Endothelial cell of umbilical vein (primary cell): ENCODE measurements at regions not wholly inside any gene's neighbourhood (a gene's known extent, or its start where the extent isn't known, plus 50 kb on each side); places are given as distances from the start of the nearest gene placed in this dataset.

Source experiments
- CTCF ChIP-seq, 2 donors: IDR thresholded peaks; 1 replicate in 1 of 2; 2 replicates in 1 of 2; pipeline ENCODE4 v1.5.1; 2011; ENCODE audit warnings: low read length in 2 of 2, mild to moderate bottlenecking in 2 of 2, moderate library complexity in 2 of 2, control low read depth in 1 of 2, inconsistent platforms in 1 of 2, low read depth in 1 of 2; ENCODE audit not compliant: insufficient read depth in 1 of 2; ENCODE audit errors: extremely low read depth in 1 of 2
- JUN ChIP-seq: IDR thresholded peaks from 2 replicates; pipeline ENCODE4 v1.6.1; 2011; ENCODE audit warnings: borderline replicate concordance, low read depth; ENCODE audit not compliant: insufficient read length, insufficient read depth
- MYC ChIP-seq: IDR thresholded peaks from one replicate; pipeline ENCODE4 v1.6.1; 2011; ENCODE audit warnings: mild to moderate bottlenecking, low read depth, low read length
- POLR2A ChIP-seq: IDR thresholded peaks from 2 replicates; pipeline ENCODE4 v1.6.1; 2012; ENCODE audit warnings: low read depth, mild to moderate bottlenecking, control low read depth, low read length
- POLR2AphosphoS5 ChIP-seq: IDR thresholded peaks from 2 replicates; pipeline ENCODE4 v1.6.1; 2012; ENCODE audit warnings: low read depth, mild to moderate bottlenecking, control low read depth, low read length, moderate library complexity; ENCODE audit not compliant: insufficient read depth

GRCh38 chr7:109387530-109387929 is 817.9 kb downstream of the DNAJB9 start:
- TF ChIP-seq CTCF (IDR thresholded peaks at IDR 0.05; ENCODE audit: extremely low read depth in 1 of 2, insufficient read depth in 1 of 2, low read depth in 1 of 2, low read length in 2 of 2) (no peak), POLR2AphosphoS5 (no peak), JUN (no peak), POLR2A (no peak), MYC (no peak)
